Lower leg skin (tissue), 3 donors: ENCODE measurements at regions not wholly inside any gene's neighbourhood (a gene's known extent, or its start where the extent isn't known, plus 50 kb on each side); places are given as distances from the start of the nearest gene placed in this dataset.

Experiments
- CTCF ChIP-seq, 3 donors: fragments of 450-650 bp; IDR thresholded peaks; one replicate each; pipeline ENCODE4 v1.5.1; 2016; ENCODE audit warnings: antibody characterized with exemption in 3 of 3, mild to moderate bottlenecking in 3 of 3, moderate library complexity in 2 of 3
- POLR2A ChIP-seq, 2 donors: fragments of 450-650 bp; IDR thresholded peaks; one replicate each; pipeline ENCODE4 v1.6.1; 2016 to 2017; ENCODE audit warnings: antibody characterized with exemption in 2 of 2, mild to moderate bottlenecking in 1 of 2, moderate library complexity in 1 of 2

GRCh38 chr5:169398515-169398914 is 97.6 kb upstream of the SLIT3 start:
- TF ChIP-seq CTCF (IDR thresholded peaks at IDR 0.05): no peak
- TF ChIP-seq POLR2A (IDR thresholded peaks at IDR 0.05): no peak
